NCI-H146 treated with DMSO at 0.1 percent for 48 hours (cell line): ENCODE measurements at regions not wholly inside any gene's neighbourhood (a gene's known extent, or its start where the extent isn't known, plus 50 kb on each side); places are given as distances from the start of the nearest gene placed in this dataset.
"Not testable (repeated sequence)": the region's sequence is repeated elsewhere in the genome, so short reads cannot be mapped to it uniquely, and the experiment has no call there.

Source experiments
- DNase-seq: peaks from one replicate; lab custom pipeline; 2025; ENCODE audit not compliant: unreplicated experiment; lab: John Stamatoyannopoulos, UW

DNA sequence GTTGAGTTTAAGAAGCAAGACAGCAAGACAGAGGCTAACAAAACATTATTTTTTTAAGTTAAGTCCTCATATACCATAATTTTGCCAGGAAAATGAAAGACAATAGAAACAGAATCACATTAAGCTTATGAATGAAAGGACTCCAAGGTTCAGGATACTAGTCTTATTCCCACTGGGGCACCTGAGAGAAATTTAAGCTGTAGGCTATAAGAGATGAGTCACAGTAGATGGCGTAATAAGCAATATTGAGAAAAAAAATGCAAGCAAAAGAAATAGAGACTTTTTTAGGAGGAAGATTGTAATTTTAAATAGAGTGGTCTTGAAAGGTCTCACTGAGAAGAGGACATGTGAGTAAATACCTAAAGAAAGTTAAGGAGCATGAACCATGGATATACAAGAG lies 57.1 kb upstream of the KIF2B start:
- DNase-seq = no peak

DNA sequence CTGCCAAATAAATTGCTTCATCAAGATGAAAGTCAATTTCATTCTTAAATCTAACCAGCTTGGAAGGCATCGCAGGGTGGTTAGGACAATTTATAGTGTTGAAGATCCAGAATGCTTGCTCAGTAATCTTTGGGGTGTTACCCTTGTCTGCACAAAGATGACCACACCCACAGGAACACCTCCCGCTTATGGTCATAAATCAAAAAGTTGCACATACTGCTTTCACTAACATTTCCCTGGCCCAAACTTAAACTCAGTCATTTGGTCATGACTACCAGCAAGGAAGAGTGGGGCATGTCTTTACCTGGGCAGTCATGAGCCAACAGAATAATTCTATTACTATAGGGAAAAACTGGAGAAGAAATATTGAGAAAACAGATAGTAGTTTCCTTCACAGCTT lies 57.6 kb upstream of the KIF2B start:
- DNase-seq = no peak

DNA sequence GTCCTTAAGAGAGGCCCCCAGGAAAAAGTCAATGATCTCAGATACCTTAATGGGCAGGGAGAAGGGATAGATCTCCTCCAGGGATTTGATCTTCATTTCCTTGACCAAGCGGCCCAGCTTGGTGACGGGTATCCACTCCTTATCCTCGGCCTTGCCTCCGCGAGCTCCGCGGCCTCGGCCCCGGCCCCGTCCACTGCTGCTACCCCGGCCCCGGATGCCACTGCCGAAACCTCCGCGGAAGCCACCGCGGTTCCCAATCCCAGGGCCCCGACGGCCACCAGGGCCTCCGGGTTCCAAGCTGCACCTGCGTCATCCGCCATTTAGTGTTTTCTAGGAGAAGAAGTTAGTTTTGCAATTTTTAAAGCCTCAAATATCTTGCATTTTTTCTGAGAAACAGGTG lies 65.2 kb upstream of the KIF2B start:
- DNase-seq = no peak

DNA sequence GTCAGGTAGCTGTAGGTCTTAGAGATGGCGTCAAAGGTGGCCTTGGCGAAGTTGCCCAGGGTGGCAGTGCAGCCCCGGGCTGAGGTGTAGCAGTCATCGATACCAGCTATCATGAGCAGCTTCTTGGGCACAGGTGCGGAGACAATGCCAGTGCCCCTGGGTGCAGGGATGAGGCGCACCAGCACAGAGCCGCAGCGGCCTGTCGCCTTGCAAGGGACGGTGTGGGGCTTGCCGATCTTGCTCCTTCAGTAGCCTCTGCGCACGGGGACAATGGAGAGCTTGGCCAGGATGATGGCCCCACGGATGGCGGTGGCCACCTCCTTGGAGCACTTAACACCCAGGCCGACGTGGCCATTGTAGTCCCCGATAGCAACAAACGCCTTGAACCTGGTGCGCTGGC lies 65.6 kb upstream of the KIF2B start:
- not testable (repeated sequence) for DNase-seq

DNA sequence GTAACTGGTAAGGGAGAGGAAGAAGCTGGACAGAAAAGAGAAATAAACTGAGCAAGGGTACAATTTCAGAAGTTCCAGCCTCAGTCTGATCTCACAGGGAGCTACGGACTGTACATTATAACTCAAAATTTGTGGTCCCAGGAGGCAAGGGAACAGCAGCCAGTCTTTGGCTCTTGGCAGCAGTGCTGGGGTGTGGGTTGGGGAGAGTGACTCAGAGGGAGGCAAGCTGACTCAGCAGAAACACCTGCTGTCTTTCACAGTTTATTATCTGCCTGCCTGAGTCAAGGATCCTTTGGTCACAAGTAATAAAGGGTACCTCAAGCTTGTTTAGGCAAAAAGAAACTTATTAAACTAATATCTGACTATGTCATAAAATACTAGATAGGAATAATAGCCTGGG lies 73.5 kb upstream of the KIF2B start:
- no peak for DNase-seq

DNA sequence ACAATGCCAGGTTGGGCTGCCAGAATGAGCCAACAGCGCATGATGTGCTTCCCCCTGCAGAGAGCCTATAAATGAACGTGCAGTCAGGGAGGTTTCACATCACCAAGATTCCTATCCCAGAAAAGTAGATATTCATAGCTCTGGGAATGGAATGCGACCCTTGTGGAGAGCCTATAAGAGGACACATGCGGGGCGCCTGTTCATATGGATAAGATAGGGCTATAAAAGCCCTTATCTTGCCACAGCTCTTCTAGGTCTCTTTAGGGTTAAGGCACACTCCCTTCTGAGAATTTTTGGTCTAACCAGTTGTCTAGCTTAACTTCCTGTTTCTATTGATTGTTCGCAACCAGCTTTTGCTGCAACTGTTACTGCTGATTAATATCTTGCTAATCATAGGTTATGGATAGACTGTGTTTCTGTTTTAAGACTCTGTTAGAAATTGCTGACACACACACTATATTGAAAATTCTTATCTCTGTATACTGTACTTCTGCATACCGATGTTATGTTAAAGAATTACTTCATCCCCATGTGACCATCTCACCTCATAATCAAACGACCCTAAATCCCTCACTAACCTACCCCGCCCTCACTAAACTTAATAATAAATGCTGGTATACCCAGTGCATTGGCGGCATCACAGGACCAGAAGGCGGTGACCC lies 74.4 kb upstream of the KIF2B start:
- DNase-seq = not testable (repeated sequence)

DNA sequence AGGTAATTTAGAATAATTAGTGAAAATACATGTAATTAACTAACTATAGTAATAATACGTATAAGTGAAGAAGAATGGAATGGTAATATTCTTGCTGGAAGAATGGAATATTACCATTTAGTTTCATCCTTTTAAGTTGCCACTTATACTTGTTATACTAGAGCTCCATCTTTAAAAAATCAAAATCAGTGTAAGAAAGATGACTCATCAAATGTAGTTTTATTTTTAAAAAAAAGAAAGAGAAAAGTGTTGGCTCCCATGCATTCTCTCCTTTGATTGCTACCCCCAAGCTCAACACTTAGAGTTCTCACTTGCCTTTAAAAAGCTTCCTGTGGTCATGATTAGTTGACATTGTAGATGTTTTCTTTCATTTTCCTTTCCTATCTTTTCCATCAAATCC lies 82.4 kb upstream of the KIF2B start:
- no peak for DNase-seq

DNA sequence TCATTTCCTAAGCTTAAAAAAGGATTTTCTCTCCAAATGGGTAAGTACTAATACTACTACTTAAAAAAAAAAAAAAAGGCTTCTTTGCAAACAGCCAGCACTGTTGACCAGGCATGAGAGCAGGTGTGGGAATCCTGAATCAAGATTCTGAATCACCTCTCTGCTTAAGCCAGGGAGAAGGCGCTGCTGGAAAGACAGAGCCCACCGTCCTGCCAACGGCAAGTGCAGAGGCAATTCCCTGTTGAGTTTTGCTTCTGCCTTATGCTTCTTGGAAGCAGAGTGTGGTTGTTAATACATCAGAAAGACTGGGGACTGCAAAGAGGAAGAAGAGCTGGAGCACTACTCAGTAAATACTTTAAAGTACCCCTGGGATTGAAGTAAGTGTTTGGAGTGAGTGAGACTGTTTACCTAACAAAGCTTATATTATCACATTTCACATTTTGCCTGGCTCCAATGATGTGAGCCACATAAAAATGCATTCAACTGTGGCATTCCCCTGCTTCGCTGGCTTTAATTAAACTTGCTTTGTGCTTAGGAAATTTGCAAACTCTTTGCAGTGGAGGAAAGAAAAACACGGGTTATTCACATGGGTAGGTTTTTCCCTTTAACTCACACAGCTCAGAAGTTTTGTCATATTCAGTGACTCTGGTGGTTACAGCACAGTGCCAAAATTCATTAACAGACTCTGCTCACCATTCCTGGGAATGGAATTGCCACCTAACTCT lies 86.0 kb upstream of the KIF2B start:
- DNase-seq = no peak

DNA sequence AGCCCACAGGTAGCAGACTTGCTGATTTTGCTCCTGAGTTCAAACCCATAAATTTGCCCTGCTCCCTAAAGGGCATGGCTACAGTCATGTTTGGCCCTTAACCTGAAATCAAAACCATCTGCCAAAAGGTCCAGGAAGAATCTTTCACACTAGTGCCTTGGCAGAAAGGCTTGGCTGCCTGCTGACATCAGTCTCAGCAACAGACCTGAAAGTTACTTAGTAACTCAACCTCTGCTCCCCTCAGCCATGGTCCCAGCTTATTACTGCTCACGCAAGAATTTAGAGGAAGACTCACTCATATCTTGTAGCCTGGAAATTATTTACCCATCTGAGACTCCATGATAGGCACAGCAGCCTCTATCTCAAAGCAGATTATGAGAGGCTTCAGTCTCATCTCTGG lies 98.0 kb upstream of the KIF2B start:
- no peak for DNase-seq

DNA sequence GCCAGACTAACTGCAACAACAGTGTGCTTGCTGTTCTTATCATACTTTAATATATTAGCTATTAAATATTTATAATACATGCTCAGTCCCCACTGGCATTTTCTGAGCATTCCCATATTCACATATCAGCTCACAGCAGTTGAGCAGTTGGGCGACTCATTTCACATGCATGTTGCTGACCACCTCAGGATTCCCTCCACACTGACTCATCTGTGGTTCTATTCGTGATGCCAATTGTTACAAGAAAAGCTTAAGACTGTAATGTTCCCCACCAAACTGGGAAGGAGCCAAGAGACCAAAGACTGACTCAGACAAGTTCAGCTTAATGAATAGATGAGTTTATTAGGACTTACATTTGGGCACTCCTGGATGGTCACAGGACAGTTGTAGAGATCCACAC lies 100.3 kb upstream of the KIF2B start:
- DNase-seq = no peak

DNA sequence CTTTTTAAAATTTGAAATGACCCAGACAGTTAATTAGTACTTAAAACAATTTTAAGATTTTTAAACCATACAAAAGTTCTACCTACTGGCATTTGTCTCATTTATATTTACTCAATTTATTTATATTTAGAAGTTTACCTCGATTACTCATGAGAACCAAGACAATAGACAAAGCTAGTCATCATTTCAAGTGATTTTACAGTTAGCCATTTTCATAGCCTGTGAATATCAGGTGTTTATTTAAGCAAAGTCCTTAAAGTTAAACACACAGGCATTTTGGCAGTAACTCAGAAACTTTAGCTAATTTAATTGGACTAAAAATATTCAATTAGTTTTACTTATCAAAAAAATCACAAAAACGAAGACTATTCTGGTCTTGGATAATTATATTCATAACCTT lies 101.6 kb upstream of the KIF2B start:
- DNase-seq = no peak

DNA sequence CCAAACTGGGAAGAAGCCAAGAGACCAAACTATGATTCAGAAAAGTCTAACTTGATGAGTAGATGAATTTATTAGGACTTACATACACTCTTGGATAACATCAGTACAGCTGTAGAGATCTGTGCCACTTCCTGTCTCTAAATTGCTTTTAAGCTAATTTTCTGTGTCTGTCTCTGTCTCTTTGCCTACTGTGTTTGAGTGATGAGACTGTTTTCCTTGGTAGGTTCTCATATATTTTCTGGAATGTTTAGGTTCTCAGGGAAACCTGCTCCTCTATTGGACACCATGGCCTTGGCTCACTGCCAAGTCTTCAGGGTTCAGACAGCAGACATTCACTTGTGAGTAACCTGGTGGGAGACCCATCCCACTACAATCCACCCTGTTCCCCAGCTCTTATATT lies 103.5 kb upstream of the KIF2B start:
- no peak for DNase-seq

DNA sequence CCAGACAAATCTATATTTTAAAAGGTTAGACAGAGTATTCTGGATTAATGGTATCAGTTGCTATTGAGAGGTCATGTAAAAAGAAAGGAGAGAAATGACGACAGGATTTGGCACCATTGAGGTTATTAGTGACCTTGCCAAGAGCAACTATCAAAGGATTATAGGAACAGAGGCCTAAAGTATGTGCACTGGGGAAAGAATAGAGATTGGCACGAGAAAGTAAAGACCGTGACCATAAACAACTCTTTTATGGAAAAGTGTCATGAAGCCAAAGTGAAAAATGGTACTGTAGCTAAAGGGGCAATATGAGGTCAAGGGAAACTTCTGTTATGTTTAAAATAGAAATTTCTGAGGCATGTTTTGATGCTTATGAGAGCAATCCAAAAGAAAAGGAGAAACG lies 115.2 kb upstream of the KIF2B start:
- DNase-seq = no peak

DNA sequence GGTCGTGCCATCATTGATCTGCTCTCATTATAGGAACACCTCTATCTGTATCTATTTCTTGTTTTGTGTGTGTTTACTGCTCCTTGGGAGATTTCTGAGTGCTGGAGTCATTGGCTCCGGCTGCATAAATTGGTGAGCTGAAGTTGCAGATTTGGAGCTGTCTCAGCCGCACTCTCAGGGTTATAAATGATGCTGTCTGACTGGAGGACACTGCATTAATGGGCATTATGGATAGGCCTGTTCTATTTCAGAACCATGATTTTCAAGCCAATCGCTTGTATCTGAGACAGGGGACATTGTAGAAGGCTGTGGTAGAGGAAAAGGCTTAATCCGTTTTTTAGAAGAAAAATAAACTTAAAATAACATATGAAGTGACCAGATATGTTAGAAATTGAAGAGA lies 126.4 kb upstream of the KIF2B start:
- DNase-seq = no peak

DNA sequence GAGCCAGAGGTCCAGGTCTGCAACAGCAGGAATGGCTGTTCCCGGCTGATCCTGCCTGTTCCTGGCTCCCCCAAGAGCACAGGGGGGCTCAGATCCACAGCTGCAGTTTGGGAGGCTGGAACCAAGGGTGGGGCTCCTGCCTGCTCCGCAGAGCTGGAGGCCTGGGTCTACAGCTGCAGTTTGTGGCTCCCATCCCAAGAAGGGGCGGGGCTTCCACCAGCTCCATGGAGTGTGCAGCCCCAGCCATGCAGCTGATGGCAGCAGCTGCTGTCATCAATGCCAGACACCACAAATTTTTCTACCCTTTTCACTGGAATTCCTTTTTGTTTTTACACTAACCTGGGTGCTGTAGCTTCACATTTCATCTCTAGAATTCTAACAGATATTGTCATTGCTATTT lies 135.4 kb upstream of the KIF2B start:
- no peak for DNase-seq

DNA sequence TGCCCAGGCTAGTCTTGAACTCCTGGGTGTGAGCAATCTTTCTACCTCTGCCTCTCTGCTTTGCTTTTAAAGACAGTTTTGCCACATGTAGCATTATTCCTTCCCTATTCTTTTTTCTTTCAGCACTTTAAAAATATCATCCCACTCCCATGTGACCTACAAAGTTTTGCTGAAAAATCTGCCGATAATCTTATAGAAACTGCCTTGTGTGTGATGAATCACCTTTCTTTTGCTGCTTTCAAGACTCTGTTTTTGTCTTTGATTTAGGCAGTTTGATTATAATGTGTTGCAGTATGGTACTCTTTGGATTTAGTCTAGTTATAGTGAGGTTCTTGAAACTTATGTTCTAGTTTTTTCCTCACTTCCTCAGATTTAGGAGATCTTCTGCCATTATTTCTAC lies 142.0 kb upstream of the KIF2B start:
- no peak for DNase-seq

DNA sequence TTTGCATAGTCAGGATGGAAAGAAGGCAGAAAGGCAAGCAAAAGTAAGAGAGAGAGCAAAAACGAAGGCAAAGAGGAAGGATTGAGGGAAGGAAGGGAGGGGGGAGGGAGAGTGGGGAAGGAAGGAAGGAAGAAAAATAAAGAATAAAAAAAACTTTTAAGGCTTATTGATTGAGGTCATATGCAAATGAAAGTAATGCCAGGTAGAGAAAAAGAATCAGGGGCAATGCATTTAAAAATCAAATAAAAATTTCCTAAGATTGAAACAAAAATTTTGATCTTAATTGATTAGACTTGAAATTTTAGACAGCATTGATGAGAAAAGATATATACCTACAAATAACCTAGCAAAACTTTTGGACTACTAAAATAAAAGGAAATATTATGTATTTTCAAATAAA lies 153.9 kb upstream of the KIF2B start:
- DNase-seq = no peak

DNA sequence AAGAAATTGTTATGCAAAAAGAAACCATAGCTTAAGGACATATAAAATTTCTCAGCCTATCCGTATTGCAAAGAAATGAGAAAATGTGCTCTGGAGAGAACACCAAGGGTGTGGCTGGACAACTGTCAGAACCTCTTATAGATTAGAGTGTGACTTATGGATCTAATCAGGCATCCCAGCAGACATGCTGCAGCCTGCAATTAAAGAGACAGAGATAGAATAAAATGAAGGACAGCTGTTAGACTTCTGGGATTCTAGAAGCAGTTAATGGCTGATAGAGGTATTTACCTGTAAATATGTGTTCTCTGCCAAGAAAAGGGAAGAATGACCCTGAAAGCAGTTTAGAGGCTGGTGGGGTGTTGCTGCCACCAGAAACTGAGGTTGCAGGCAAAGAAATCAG lies 160.1 kb upstream of the KIF2B start:
- DNase-seq = no peak

DNA sequence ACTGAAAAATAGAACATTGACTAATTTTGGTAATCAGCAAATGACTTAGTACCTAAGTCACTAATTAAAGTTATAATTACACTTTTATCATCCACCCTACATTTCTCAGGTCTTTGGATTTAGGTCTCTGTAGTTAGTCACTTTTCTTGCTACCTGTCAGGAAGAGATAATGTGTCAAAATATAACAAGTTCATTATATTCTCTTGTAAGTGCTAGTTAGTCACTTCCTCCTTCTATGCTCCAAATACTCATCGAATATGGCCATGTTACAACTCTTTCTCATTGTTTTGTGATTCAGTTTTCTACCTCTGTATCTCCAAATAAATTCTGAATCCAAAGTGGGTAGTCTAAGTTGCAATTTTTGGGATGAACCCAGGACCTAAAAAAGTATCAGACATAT lies 163.5 kb upstream of the KIF2B start:
- no peak for DNase-seq

DNA sequence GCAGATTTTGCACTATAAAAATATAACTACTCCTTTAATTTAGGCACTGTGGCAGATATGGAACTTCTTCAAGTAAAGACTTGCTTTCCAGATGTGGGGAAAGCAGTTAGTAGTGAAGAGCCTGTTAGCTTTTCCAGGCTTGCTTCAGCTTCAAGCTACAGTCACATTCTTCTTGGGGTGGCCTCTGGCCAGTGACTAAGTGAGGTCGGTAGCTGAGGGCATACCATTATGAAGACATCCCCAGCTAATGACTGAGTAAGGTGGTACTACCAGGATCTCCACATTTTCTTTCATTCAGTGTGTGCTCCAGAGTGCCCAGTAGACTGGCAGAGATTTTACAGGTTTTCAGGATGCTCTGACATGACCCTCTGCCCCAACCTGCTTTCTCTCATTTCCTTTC lies 167.1 kb upstream of the KIF2B start:
- no peak for DNase-seq

DNA sequence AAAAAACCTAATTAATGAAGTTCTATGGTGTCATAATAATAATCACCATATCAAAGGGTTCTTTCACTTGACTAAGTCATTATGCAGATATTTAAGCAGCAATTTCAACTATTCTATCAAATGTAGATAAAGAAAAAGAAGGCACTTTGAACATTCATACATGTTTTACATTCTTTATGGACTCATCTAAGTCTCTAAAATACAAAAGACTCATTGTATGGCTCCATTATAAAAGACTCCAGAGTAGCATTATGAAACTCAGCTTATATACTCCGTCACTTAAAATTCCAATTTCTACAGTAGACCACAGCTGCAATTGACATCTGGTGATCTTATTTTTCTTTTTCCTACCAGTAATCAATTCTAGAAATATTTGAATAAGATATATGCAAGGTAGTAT lies 173.5 kb upstream of the KIF2B start:
- no peak for DNase-seq

DNA sequence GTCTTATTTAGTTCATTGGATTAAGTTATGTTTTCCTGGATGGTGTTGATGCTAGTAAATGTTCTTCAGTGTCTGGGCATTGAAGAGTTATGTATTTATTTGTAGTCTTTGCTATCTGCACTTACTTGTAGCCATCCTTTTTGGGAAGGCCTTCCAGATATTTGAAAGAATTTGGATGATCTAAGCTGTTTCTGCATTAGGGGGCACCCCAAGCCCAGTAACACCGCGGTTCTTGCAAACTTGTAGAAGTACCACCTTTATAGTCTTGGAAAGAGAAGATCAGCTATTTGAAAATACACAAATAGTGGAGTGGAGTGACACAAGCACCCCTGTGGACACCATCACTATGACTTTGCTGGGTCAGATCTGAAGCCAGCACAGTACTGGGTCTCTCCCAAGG lies 175.9 kb upstream of the KIF2B start:
- no peak for DNase-seq

DNA sequence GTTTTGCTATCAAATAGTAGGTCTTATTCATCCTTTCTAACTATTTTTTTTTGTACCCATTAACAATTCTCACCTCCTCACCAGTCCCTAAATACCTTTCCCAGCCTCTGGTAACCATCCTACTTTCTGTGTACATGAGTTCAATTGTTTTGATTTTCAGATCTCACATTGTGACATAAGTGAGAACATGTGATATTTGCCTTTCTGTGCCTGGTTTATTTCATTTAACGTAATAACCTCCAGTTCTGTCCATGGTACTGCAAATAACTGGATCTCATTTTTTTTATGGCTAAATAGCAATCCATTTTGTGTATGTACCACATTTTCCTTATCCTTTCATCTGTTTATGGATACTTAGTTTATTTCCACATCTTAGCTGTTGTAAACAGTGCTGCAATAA lies 181.9 kb upstream of the KIF2B start:
- DNase-seq = no peak
